Stimulated activated CD8-positive, alpha-beta memory T cell treated with anti-CD3 and anti-CD28 coated beads, Interleukin-7, amount 100 ng/mL, for 24 hours (primary cell): ENCODE measurements at regions not wholly inside any gene's neighbourhood (a gene's known extent, or its start where the extent isn't known, plus 50 kb on each side); places are given as distances from the start of the nearest gene placed in this dataset.
"Not testable (repeated sequence)": the region's sequence is repeated elsewhere in the genome, so short reads cannot be mapped to it uniquely, and the experiment has no call there.

Experiments
- DNase-seq: peaks from one replicate; pipeline ENCODE4 v3.0.0-alpha.2; 2020; ENCODE audit warnings: low read depth

DNA sequence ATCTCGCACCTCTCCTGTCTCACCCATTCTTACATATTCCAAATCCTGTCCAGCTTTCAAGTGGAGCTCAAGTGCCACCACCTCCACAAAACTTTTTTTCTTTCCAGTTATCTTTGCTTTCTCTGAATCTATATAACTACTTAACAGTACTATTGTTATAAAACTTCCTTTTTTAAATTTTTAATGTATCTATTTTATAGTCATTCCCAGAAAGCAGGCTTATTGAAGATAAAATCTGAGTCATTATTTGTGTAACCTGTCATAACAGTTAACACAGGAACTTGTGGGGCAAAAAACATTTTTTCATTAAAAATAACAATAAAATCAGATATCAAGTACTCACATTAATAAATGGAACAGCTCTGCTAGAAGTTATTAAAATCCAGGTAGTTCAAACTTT is 73.3 kb upstream of the ALCAM start:
- DNase-seq, result no peak

DNA sequence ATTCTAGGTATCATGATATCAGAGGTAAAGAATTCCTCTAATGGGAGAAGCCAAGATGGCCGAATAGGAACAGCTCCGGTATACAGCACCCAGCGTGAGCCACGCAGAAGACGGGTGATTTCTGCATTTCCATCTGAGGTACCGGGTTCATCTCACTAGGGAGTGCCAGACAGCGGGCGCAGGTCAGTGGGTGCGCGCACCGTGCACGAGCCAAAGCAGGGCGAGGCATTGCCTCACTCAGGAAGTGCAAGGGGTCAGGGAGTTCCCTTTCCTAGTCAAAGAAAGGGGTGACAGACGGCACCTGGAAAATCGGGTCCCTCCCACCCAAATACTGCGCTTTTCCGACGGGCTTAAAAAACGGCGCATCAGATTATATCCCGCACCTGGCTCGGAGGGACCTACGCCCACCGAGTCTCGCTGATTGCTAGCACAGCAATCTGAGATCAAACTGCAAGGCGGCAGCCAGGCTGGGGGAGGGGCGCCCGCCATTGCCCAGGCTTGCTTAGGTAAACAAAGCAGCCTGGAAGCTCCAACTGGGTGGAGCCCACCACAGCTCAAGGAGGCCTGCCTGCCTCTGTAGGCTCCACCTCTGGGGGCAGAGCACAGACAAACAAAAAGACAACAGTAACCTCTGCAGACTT is 70.4 kb upstream of the ALCAM start:
- DNase-seq, result not testable (repeated sequence)

DNA sequence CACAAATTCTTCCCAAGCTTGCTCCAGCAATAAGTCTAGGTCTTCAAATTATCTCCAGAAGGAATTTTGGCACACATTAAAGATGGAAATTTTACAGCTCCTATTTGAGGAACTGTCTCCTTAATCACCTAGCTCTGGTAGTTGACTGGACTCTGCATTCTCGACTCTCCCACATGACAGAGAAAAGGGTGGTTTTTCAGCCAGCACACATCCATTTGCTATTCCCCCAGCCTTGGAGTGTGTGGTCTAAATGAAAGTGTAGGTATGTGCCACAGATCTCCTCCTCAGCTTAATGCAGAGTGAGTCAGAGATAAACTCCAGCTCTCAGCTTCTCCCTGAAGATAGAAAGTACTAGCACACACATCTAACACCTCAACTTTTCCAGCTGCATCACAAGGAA is 62.2 kb upstream of the ALCAM start:
- no peak for DNase-seq

DNA sequence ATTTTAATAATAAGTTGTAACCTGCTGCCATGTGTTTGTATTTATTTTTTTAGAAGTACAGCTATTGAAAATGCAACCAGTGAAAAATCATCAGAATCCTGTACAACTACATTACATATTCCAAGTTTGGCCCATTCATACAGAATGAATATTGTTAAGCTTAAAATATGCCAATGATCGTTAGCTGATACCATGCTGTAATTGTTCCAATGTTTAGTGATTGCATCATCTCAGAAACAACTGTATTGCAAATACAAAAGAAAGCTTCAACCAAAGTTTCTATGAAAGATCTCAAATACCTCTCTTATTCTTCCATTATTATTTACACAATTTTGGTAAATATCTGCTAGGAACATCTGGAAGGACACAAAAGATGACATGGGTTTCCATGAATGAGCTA is 51.6 kb upstream of the ALCAM start:
- no peak for DNase-seq

DNA sequence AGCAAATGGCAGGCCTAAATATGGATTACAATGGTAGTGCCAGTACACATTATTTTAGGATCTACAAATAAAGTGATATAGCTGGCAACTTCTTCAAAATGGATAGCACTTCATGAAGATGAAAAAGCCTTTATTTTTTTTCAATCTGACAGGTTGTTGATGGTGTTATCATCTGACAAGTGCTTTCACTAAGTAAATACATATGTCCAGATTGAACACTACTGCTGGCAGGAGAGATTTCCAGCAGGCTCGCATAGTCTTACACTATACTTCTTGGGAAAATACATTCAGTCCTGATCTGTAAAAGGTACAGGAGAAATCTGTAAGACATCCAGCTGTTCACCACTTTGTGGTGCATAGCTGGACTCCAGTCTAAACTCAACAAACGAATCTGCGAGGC is 50.9 kb upstream of the ALCAM start:
- no peak for DNase-seq

DNA sequence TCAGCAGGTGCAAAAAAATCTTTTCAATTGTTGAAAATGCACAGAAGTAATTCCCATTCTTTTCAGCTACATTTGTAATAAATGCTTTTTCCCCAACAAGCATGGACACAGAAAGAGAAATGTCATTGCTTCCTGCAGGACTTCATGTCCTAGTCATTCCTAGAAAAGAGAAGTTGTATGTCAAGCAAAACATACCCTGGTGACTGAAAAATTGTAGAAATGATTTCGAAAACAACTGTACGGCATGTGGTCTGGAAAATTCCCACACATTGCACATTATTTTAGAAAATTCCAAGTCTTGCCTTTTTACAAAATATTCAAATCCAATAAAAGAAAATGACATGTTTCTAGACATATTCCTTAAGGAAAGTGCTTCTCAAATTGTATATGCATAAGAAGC is 50.4 kb upstream of the ALCAM start:
- DNase-seq, result no peak
